Mesendoderm (in vitro differentiated cells): ENCODE measurements at regions not wholly inside any gene's neighbourhood (a gene's known extent, or its start where the extent isn't known, plus 50 kb on each side); places are given as distances from the start of the nearest gene placed in this dataset.

Experiments used
- DNase-seq: peaks from one replicate; pipeline ENCODE4 v3.0.0; 2013
- H2AK5ac ChIP-seq: 2 replicates; pipeline ENCODE4 v1.6.1; 2013; ENCODE audit warnings: low read length, inconsistent platforms
- H2BK120ac ChIP-seq: 2 replicates; pipeline ENCODE4 v1.6.1; 2013; ENCODE audit warnings: low read depth, mild to moderate bottlenecking, low read length, moderate library complexity, mixed read lengths
- H2BK15ac ChIP-seq: replicated peaks from 2 replicates; pipeline ENCODE4 v1.6.1; 2013; ENCODE audit warnings: low read depth, mild to moderate bottlenecking, moderate library complexity
- H2BK5ac ChIP-seq: 2 replicates; pipeline ENCODE4 v1.6.1; 2013; ENCODE audit warnings: low read length, inconsistent platforms
- H3K18ac ChIP-seq: 2 replicates; pipeline ENCODE4 v1.6.1; 2013; ENCODE audit warnings: mild to moderate bottlenecking, low read length, mixed read lengths
- H3K23ac ChIP-seq: one replicate; pipeline ENCODE4 v1.6.1; 2013; ENCODE audit warnings: low read length
- H3K27ac ChIP-seq: 2 replicates; pipeline ENCODE4 v1.5.1; 2013; ENCODE audit warnings: low read depth, mild to moderate bottlenecking, inconsistent platforms, low read length, moderate library complexity
- H3K27me3 ChIP-seq: 2 replicates; pipeline ENCODE4 v1.6.1; 2013; ENCODE audit warnings: low read length, control low read depth, mild to moderate bottlenecking, inconsistent platforms; ENCODE audit not compliant: insufficient read depth, poor library complexity
- H3K36me3 ChIP-seq: 2 replicates; pipeline ENCODE4 v1.6.1; 2013; ENCODE audit warnings: low read length, inconsistent platforms; ENCODE audit not compliant: control insufficient read depth, insufficient read depth
- H3K4ac ChIP-seq: one replicate; pipeline ENCODE4 v1.6.1; 2013; ENCODE audit warnings: low read depth, mild to moderate bottlenecking, low read length, moderate library complexity
- H3K4me1 ChIP-seq: 2 replicates; pipeline ENCODE4 v1.6.1; 2013; ENCODE audit warnings: low read depth, low read length, inconsistent platforms; ENCODE audit not compliant: control insufficient read depth
- H3K4me2 ChIP-seq: 2 replicates; pipeline ENCODE4 v1.6.1; 2013; ENCODE audit warnings: low read length
- H3K4me3 ChIP-seq: 2 replicates; pipeline ENCODE4 v1.5.1; 2013; ENCODE audit warnings: mild to moderate bottlenecking, low read length
- H3K56ac ChIP-seq: one replicate; pipeline ENCODE4 v1.6.1; 2013; ENCODE audit warnings: low read length
- H3K79me1 ChIP-seq: 2 replicates; pipeline ENCODE4 v1.6.1; 2013; ENCODE audit warnings: low read length, inconsistent platforms
- H3K79me2 ChIP-seq: 2 replicates; pipeline ENCODE4 v1.6.1; 2013; ENCODE audit warnings: mild to moderate bottlenecking, low read length; ENCODE audit not compliant: control insufficient read depth, insufficient read depth
- H3K9ac ChIP-seq: 2 replicates; pipeline ENCODE4 v1.6.1; 2013; ENCODE audit warnings: low read length, inconsistent platforms
- H4K5ac ChIP-seq: one replicate; pipeline ENCODE4 v1.6.1; 2013; ENCODE audit warnings: low read length
- H4K8ac ChIP-seq: one replicate; pipeline ENCODE4 v1.6.1; 2013; ENCODE audit warnings: low read depth, mild to moderate bottlenecking, control low read depth, low read length, moderate library complexity
- WGBS: extraction: QIAGEN DNeasy Blood & Tissue Kit; methylation state at CpG from one replicate; pipeline ENCODE4 v1.1.7; 2013; ENCODE audit warnings: low lambda C conversion rate, missing lambda C conversion rate; ENCODE audit not compliant: insufficient coverage; ENCODE audit errors: extremely low coverage; 5-methylcytosine and 5-hydroxymethylcytosine counted together

DNA sequence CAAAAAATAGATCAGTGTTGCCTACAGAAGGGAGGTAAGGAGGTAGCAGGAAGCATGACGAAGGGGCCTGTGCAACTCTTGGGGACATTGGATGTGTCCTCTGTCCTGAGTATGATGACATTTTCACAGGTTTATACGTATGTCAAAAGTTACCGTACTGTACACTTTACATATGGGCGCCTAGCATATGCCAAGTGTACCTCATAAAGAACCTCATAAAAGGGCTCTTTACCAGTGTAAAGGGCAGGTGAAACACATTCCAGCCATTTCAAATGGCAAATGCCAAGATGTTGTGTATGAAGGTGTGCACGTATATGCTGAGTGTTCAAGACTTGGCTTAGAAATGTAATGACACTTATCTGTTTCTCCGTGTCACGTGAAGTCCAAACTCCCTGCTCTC, 573.4 kb downstream of the EFNB2 start:
- no peaks in the 10 kb centered on the region for H3K27me3 ChIP-seq
- H3K23ac ChIP-seq: no peak overlapping the region
- no peak overlapping the region for H3K4me3 ChIP-seq
- no peak overlapping the region for H4K8ac ChIP-seq
- H2BK5ac ChIP-seq: no peak overlapping the region
- H2BK120ac ChIP-seq: no peak overlapping the region
- DNase-seq: no peak
- H3K79me1 ChIP-seq: no peaks in the 10 kb centered on the region
- H3K4ac ChIP-seq: no peak overlapping the region
- no peak overlapping the region for H3K27ac ChIP-seq
- H3K18ac ChIP-seq: no peak overlapping the region
- no peak overlapping the region for H2AK5ac ChIP-seq
- no peak overlapping the region for H2BK15ac ChIP-seq
- no peaks in the 10 kb centered on the region for H3K79me2 ChIP-seq
- H3K4me1 ChIP-seq: no peaks in the 10 kb centered on the region
- H3K9ac ChIP-seq: no peak overlapping the region
- WGBS: no CpG with 5 or more reads among the region's 7 CpGs
- H3K4me2 ChIP-seq: no peak overlapping the region
- H3K56ac ChIP-seq: no peak overlapping the region
- H3K36me3 ChIP-seq: no peaks in the 10 kb centered on the region
- no peak overlapping the region for H4K5ac ChIP-seq

GRCh38 chr13:105961438-105961837, 574.0 kb downstream of the EFNB2 start:
- H2BK15ac ChIP-seq: no peak overlapping the region
- WGBS: no CpG with 5 or more reads among the region's 5 CpGs
- H3K4me1 ChIP-seq: no peaks in the 10 kb centered on the region

DNA sequence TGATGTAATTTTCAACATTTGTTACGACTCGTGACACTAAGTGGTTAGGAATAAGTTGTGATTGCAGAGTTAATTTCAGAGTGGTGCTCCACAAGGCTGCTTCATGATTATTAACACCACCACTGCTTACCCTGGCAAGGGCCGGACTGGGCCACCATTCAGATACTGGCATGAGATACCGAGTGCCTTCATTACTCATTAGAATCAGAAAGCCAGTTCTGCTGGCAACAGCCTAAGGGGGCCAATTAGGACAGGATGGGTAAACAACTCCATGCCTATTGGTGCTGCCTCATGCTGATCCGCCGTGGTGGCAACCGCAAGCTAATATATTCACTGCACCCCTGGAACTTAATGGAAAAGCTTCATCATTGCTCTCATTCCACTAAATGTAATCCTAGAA, 575.1 kb downstream of the EFNB2 start:
- Histone ChIP-seq H4K8ac (no peak overlapping the region), H3K9ac (no peak overlapping the region), H3K4ac (no peak overlapping the region), H2AK5ac (no peak overlapping the region), H4K5ac (no peak overlapping the region), H3K23ac (no peak overlapping the region), H3K18ac (no peak overlapping the region), H3K4me1 (no peaks in the 10 kb centered on the region), H3K27ac (no peak overlapping the region), H3K4me2 (no peak overlapping the region), H3K79me2 (no peaks in the 10 kb centered on the region), H3K4me3 (no peak overlapping the region), H2BK5ac (no peak overlapping the region), H3K27me3 (no peaks in the 10 kb centered on the region), H2BK15ac (no peak overlapping the region), H3K36me3 (no peaks in the 10 kb centered on the region), H3K79me1 (no peaks in the 10 kb centered on the region), H3K56ac (no peak overlapping the region), H2BK120ac (no peak overlapping the region)
- WGBS: no CpG with 5 or more reads among the region's 7 CpGs
- no peak for DNase-seq

More at GRCh38 chr13:105961438-105961837, 574.0 kb downstream of the EFNB2 start:
- H3K18ac ChIP-seq: no peak overlapping the region
- no peak overlapping the region for H2BK120ac ChIP-seq
- H3K79me1 ChIP-seq: no peaks in the 10 kb centered on the region
- no peak overlapping the region for H2AK5ac ChIP-seq
- no peaks in the 10 kb centered on the region for H3K36me3 ChIP-seq
- no peak overlapping the region for H4K8ac ChIP-seq
- no peak overlapping the region for H4K5ac ChIP-seq
- no peak overlapping the region for H3K4me2 ChIP-seq
- H3K56ac ChIP-seq: no peak overlapping the region
- no peak overlapping the region for H3K4ac ChIP-seq
- H3K23ac ChIP-seq: no peak overlapping the region
- no peak overlapping the region for H3K27ac ChIP-seq
- H3K27me3 ChIP-seq: no peaks in the 10 kb centered on the region
- DNase-seq: no peak
- no peak overlapping the region for H3K9ac ChIP-seq
- no peak overlapping the region for H3K4me3 ChIP-seq
- H2BK5ac ChIP-seq: no peak overlapping the region
- H3K79me2 ChIP-seq: no peaks in the 10 kb centered on the region

- H3K79me2 ChIP-seq: no peaks in the 10 kb centered on the region
- no peaks in the 10 kb centered on the region for H3K79me1 ChIP-seq
- no peak for DNase-seq
- no peak overlapping the region for H3K27ac ChIP-seq
- H2AK5ac ChIP-seq: no peak overlapping the region
- H2BK120ac ChIP-seq: no peak overlapping the region
- no peak overlapping the region for H3K18ac ChIP-seq
- no peaks in the 10 kb centered on the region for H3K36me3 ChIP-seq
- no peak overlapping the region for H2BK15ac ChIP-seq
- no peak overlapping the region for H3K4ac ChIP-seq
- H3K4me3 ChIP-seq: no peak overlapping the region
- no peak overlapping the region for H3K56ac ChIP-seq
- H3K9ac ChIP-seq: no peak overlapping the region
- H3K4me1 ChIP-seq: no peaks in the 10 kb centered on the region
- no peak overlapping the region for H2BK5ac ChIP-seq
- H3K23ac ChIP-seq: no peak overlapping the region
- no peak overlapping the region for H3K4me2 ChIP-seq
- WGBS: no CpG with 5 or more reads among the region's 6 CpGs
- no peaks in the 10 kb centered on the region for H3K27me3 ChIP-seq
- H4K5ac ChIP-seq: no peak overlapping the region
- H4K8ac ChIP-seq: no peak overlapping the region
Observed at GRCh38 chr13:105959876-105960275, 575.6 kb downstream of the EFNB2 start.

DNA sequence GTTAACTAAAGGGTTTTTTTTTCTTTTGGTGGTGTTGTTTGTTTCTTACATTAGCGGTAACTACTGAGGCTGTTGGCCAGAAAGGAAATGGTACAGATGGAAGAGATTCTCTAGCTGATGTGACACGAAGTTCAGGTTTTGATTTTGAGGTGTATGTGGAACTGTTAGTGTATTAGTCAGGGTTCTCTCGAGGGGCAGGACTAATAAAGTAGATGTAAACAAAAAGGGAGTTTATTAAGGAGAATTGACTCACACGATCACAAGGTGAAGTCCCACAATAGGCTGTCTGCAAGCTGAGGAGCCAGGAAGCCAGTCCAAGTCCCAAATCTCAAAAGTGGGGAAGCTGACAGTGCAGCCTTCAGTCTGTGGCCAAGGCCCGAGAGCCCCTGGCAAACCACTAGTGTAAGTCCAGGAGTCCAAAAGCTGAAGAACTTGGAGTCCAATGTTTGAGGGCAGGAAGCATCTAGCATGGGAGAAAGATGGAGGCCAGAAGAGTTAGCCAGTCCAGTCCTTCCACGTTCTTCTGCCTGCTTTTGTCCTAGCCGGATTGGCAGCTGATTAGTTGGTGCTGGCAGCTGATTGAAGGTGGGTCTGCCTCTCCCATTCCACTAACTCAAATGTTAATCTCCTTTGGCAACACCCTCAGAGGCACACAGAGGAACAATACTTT, 577.6 kb downstream of the EFNB2 start:
- no peak for DNase-seq
- Histone ChIP-seq H3K23ac (no peak overlapping the region), H3K27me3 (no peaks in the 10 kb centered on the region), H3K27ac (no peak overlapping the region), H4K8ac (no peak overlapping the region), H2BK120ac (no peak overlapping the region), H3K4me2 (no peak overlapping the region), H2AK5ac (no peak overlapping the region), H3K18ac (no peak overlapping the region), H3K4me1 (no peaks in the 10 kb centered on the region), H3K9ac (no peak overlapping the region), H3K79me1 (no peaks in the 10 kb centered on the region), H3K4ac (no peak overlapping the region), H4K5ac (no peak overlapping the region), H3K56ac (no peak overlapping the region), H2BK15ac (no peak overlapping the region), H3K4me3 (no peak overlapping the region), H2BK5ac (no peak overlapping the region), H3K36me3 (no peaks in the 10 kb centered on the region), H3K79me2 (no peaks in the 10 kb centered on the region)
- WGBS: no CpG with 5 or more reads among the region's 7 CpGs

- Histone ChIP-seq H3K9ac (no peak overlapping the region), H3K23ac (no peak overlapping the region), H3K36me3 (no peaks in the 10 kb centered on the region), H3K4ac (no peak overlapping the region), H2BK15ac (no peak overlapping the region), H3K4me2 (no peak overlapping the region), H2AK5ac (no peak overlapping the region), H4K8ac (no peak overlapping the region), H2BK5ac (no peak overlapping the region), H3K27ac (no peak overlapping the region), H2BK120ac (no peak overlapping the region), H3K4me3 (no peak overlapping the region), H3K4me1 (no peaks in the 10 kb centered on the region), H3K27me3 (no peaks in the 10 kb centered on the region), H4K5ac (no peak overlapping the region), H3K79me2 (no peaks in the 10 kb centered on the region), H3K18ac (no peak overlapping the region), H3K56ac (no peak overlapping the region), H3K79me1 (no peaks in the 10 kb centered on the region)
- DNase-seq: no peak
- WGBS: no CpG with 5 or more reads among the region's 6 CpGs
Observed at GRCh38 chr13:105956921-105957320, 578.5 kb downstream of the EFNB2 start.
